Neural crest cell (in vitro differentiated cells): ENCODE measurements at regions not wholly inside any gene's neighbourhood (a gene's known extent, or its start where the extent isn't known, plus 50 kb on each side); places are given as distances from the start of the nearest gene placed in this dataset.
A peak's percentile ranks its signal among the peaks of the same experiment; 100 is the strongest.
"Not testable (repeated sequence)": the region's sequence is repeated elsewhere in the genome, so short reads cannot be mapped to it uniquely, and the experiment has no call there.

Experiments used
- DNase-seq: peaks from one replicate; pipeline ENCODE4 v3.0.0; 2021; ENCODE audit warnings: low read depth, mixed read lengths, low spot score
- H3K27ac Mint-ChIP-seq: one replicate; pipeline ENCODE4 v1.8.0; 2021; ENCODE audit warnings: mild to moderate bottlenecking, mixed read lengths; ENCODE audit not compliant: unreplicated experiment
- H3K27me3 Mint-ChIP-seq: 2 replicates; pipeline ENCODE4 v1.8.0; 2021; ENCODE audit warnings: low read depth, mild to moderate bottlenecking, mixed read lengths
- H3K36me3 Mint-ChIP-seq: 2 replicates; pipeline ENCODE4 v1.8.0; 2021; ENCODE audit warnings: low read depth, mild to moderate bottlenecking, mixed read lengths
- H3K4me1 Mint-ChIP-seq: 2 replicates; pipeline ENCODE4 v1.8.0; 2021; ENCODE audit warnings: mixed read lengths
- H3K4me3 Mint-ChIP-seq: one replicate; pipeline ENCODE4 v1.8.0; 2021; ENCODE audit warnings: mild to moderate bottlenecking, mixed read lengths
- H3K9me3 Mint-ChIP-seq: 2 replicates; pipeline ENCODE4 v1.8.0; 2021; ENCODE audit warnings: mixed read lengths
- TF ChIP-seq, protein P1 (sequence below): fragments of 200-600 bp; sonication (generic); conservative IDR thresholded peaks from 2 replicates; pipeline ENCODE4 v1.5.0; 2021; ENCODE audit warnings: antibody characterized with exemption, mild to moderate bottlenecking

DNA sequence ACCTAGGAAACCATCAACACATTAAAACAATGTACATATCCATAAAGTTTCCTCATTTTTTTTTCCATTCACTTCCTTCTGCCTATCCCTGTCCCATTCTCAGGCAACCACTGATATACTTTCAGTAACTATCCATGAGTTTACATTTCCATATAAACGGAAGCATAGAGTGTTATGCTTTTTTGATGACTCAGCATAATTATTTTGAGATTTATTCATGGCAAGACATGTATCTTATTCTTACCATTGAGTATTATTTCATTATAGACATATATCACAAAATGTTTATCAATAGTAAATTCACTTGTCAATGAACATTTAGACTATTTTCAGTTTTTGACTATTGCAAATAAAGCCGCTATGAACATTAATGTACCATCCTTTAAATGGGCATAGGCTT is 1786.8 kb upstream of the ACO1 start:
- Mint-ChIP-seq H3K4me1 (no peaks in the 10 kb centered on the region), H3K27ac (no peak overlapping the region), H3K36me3 (no peaks in the 10 kb centered on the region), H3K9me3 (no peaks in the 10 kb centered on the region), H3K27me3 (no peaks in the 10 kb centered on the region), H3K4me3 (no peak overlapping the region)
- DNase-seq = no peak
- TF ChIP-seq, protein P1, sequence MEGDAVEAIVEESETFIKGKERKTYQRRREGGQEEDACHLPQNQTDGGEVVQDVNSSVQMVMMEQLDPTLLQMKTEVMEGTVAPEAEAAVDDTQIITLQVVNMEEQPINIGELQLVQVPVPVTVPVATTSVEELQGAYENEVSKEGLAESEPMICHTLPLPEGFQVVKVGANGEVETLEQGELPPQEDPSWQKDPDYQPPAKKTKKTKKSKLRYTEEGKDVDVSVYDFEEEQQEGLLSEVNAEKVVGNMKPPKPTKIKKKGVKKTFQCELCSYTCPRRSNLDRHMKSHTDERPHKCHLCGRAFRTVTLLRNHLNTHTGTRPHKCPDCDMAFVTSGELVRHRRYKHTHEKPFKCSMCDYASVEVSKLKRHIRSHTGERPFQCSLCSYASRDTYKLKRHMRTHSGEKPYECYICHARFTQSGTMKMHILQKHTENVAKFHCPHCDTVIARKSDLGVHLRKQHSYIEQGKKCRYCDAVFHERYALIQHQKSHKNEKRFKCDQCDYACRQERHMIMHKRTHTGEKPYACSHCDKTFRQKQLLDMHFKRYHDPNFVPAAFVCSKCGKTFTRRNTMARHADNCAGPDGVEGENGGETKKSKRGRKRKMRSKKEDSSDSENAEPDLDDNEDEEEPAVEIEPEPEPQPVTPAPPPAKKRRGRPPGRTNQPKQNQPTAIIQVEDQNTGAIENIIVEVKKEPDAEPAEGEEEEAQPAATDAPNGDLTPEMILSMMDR = no peak

GRCh38 chr9:30605936-30606335 is 1778.5 kb upstream of the ACO1 start:
- H3K36me3 Mint-ChIP-seq = no peaks in the 10 kb centered on the region
- no peaks in the 10 kb centered on the region for H3K9me3 Mint-ChIP-seq
- TF ChIP-seq, protein P1 = no peak
- H3K27me3 Mint-ChIP-seq = no peaks in the 10 kb centered on the region
- H3K27ac Mint-ChIP-seq = no peak overlapping the region
- DNase-seq = no peak
- H3K4me1 Mint-ChIP-seq = no peaks in the 10 kb centered on the region
- H3K4me3 Mint-ChIP-seq = no peak overlapping the region

DNA sequence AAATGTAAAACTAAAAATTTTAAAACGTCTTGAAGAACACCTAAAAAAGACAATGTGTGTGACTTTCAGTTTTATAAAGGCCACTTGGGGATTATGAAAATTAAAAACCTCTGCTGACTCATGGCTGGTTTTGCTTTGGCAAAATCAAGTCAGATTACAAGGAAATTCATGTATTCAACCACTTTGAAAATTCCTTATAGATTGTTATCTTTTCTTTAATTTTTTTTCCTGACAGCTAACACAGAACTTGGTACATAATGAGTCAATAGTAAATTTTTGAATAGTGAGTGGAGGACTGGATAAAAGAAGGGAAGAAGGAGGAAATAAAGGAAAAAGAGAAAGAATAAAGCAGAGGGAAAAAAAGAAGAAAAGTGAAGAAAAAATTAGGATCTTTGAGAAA is 1774.7 kb upstream of the ACO1 start:
- no peak for DNase-seq
- H3K4me1 Mint-ChIP-seq = no peaks in the 10 kb centered on the region
- no peaks in the 10 kb centered on the region for H3K36me3 Mint-ChIP-seq
- no peak overlapping the region for H3K27ac Mint-ChIP-seq
- TF ChIP-seq, protein P1 = no peak
- H3K9me3 Mint-ChIP-seq = no peaks in the 10 kb centered on the region
- H3K27me3 Mint-ChIP-seq = no peaks in the 10 kb centered on the region
- no peak overlapping the region for H3K4me3 Mint-ChIP-seq

- not testable (repeated sequence) for H3K4me3 Mint-ChIP-seq, H3K36me3 Mint-ChIP-seq, H3K4me1 Mint-ChIP-seq, H3K9me3 Mint-ChIP-seq, H3K27me3 Mint-ChIP-seq, H3K27ac Mint-ChIP-seq, DNase-seq
Measured at GRCh38 chr9:30616782-30617181, 1767.7 kb upstream of the ACO1 start.

- Mint-ChIP-seq H3K36me3 (no peaks in the 10 kb centered on the region), H3K27me3 (no peaks in the 10 kb centered on the region)
Measured at GRCh38 chr9:30622561-30622960, 1761.9 kb upstream of the ACO1 start.

DNA sequence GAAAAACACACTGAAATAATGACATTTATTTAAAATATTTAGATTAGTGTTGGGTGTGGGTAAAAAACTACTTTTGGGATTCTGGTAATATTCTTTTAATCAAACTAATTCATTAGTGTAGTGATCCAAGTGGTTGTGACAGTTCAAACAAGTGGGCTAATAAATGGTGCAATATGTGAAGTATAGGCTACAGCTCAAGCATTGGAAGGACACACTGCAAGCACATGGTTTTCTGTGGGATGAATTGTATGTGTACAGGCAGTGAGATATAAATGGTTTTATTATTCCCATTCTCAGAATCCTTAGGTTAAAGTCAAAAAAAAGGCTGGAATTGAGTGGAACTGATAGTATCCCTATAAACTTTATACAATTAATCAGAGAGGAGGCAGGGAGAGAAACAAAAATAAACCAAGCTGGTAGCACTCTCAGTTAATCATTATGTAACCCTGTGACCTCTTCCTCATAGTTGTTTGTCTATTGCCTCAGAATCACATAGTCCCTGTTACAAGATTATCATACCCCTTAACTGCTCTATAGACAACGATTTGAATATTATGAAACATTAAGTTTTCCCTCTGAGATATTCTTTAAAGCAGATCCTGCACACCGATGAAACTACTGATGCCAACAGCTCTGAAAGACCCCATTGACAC is 1755.4 kb upstream of the ACO1 start:
- Mint-ChIP-seq H3K4me1 (no peaks in the 10 kb centered on the region), H3K36me3 (no peaks in the 10 kb centered on the region), H3K27me3 (no peaks in the 10 kb centered on the region), H3K9me3 (no peaks in the 10 kb centered on the region), H3K27ac (peak overlapping the region; percentile 36), H3K4me3 (no peak overlapping the region)
- no peak for DNase-seq
- TF ChIP-seq, protein P1 = no peak

More at GRCh38 chr9:30622561-30622960, 1761.9 kb upstream of the ACO1 start:
- TF ChIP-seq, protein P1 = no peak
- no peak for DNase-seq
- no peak overlapping the region for H3K4me3 Mint-ChIP-seq
- H3K4me1 Mint-ChIP-seq = no peaks in the 10 kb centered on the region
- no peak overlapping the region for H3K27ac Mint-ChIP-seq
- no peaks in the 10 kb centered on the region for H3K9me3 Mint-ChIP-seq
